ENCODE measurements at regions not wholly inside any gene's neighbourhood (a gene's known extent, or its start where the extent isn't known, plus 50 kb on each side); places are given as distances from the start of the nearest gene placed in this dataset.
"Not testable (repeated sequence)": the region's sequence is repeated elsewhere in the genome, so short reads cannot be mapped to it uniquely, and the experiment has no call there.

- DNase-seq (ENCODE audit: low read depth in 2 of 2) = no peak
Observed at GRCh38 chr13:58480061-58480460, 848.5 kb downstream of the PCDH17 start.

- DNase-seq (ENCODE audit: low read depth in 2 of 2) = no peak
Observed at GRCh38 chr13:58488251-58488650, 856.7 kb downstream of the PCDH17 start.

- no peak for DNase-seq (ENCODE audit: low read depth in 2 of 2)
Observed at GRCh38 chr13:58495668-58496067, 864.1 kb downstream of the PCDH17 start.

DNA sequence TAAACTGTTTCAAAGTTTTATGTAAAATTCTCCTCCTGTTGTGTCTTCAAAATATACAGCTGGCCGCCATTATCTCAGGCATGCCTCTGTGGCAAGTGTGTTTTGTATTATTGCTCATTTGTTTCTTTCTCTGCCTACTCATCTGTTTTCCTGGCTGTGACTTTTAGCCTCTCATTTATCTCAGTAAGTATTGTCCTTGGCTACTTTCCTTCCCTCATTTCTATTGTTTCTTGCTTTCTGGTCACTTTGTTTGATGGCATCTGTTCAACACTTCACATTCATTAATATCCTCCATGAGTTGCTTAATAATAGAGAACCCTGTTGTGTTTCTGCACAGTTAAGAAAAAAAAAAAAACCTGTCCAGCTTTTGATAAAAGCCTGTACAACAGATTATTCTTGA, 869.4 kb downstream of the PCDH17 start:
- DNase-seq (ENCODE audit: low read depth in 2 of 2) = no peak

DNA sequence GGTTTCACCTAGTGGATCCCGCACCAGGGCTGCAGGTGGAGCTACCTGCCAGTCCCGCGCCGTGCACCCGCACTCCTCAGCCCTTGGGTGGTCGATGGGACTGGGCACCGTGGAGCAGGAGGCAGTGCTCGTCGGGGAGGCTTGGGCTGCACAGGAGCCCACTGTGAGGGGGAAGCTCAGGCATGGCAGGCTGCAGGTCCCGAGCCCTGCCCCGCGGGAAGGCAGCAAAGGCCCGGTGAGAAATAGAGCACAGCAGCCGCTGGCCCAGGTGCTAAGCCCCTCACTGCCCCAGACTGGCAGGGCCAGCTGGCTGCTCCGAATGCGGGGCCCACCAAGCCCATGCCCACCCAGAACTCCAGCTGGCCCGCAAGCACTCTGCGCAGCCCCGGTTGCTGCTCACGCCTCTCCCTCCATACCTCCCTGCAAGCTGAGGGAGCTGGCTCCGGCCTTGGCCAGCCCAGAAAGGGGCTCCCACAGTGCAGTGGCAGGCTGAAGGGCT, 872.7 kb downstream of the PCDH17 start:
- not testable (repeated sequence) for DNase-seq (ENCODE audit: low read depth in 2 of 2)

DNA sequence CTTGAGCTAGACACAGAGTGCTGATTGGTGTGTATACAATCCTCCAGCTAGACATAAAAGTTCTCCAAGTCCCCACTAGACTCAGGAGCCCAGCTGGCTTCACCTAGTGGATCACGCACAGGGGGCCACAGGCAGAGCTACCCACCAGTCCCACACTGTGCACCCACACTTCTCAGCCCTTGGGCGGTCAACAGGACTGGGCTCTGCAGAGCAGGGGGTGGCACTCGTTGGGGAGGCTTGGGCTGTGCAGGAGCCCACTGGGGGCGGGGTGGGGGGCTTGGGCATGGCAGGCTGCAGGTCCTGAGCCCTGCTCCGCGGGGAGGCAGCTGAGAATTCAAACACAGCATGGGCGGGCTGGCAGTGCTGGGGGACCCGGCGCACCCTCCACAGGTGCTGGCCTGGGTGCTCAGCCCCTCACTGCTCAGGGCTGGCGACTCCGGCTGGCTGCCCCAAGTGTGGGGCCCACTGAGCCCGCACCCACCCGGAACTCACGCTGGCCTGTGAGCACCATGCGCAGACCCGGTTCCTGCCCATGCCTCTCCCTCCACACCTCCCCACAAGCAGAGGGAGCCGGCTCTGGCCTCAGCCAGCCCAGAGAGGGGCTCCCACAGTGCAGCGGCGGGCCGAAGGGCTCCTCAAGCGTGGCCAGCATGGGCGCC, 873.8 kb downstream of the PCDH17 start:
- DNase-seq (ENCODE audit: low read depth in 2 of 2) = not testable (repeated sequence)

DNA sequence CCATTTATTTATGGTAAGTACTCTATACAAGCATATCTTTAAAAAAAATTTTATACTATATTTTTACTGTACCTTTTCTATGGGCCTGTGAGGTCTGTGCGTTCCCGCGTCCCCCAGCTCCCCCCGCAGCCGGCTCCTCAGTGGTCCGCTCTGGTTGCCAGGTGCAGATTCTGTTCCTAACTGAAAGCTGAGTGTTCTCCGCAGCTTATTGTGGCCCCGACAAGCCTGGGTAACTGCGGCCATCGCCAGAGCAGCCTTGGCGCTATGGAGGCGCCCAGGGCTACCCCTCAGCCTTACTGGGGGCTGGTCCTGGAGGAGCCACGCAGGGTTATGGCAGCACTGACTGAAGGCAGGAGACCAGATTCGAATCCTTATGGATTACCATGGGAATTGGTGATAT, 896.8 kb downstream of the PCDH17 start:
- no peak for DNase-seq (ENCODE audit: low read depth in 2 of 2)

- DNase-seq (ENCODE audit: low read depth in 2 of 2) = no peak
Observed at GRCh38 chr13:58531614-58532013, 900.1 kb downstream of the PCDH17 start.

- DNase-seq (ENCODE audit: low read depth in 2 of 2) = no peak
Observed at GRCh38 chr13:58542530-58542929, 911.0 kb downstream of the PCDH17 start.

- DNase-seq (ENCODE audit: low read depth in 2 of 2) = no peak
Observed at GRCh38 chr13:58547419-58547818, 915.9 kb downstream of the PCDH17 start.

GRCh38 chr13:58566176-58566575, 934.6 kb downstream of the PCDH17 start:
- no peak for DNase-seq (ENCODE audit: low read depth in 2 of 2)

- DNase-seq (ENCODE audit: low read depth in 2 of 2) = no peak
Observed at GRCh38 chr13:58573743-58574142, 942.2 kb downstream of the PCDH17 start.

DNA sequence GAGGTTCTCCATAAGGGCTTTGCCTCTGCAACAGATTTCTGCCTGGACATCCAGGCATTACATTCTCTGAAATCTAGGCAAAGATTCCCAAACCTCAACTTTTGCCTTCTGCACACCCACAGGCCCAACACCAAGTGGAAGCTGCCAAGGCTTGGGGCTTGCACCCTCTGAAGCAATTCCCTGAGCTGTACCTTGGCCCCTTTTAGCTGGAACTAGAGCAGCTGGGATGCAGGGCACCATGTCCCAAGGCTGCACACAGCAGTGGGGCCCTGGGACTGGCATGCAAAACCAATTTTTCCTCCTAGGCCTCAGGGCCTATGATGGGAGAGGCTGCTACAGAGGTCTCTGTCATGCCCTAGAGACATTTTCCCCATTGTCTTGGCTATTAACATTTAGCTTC, 943.2 kb downstream of the PCDH17 start:
- no peak for DNase-seq (ENCODE audit: low read depth in 2 of 2)

- DNase-seq (ENCODE audit: low read depth in 2 of 2) = no peak
Observed at GRCh38 chr13:58579468-58579867, 947.9 kb downstream of the PCDH17 start.

- DNase-seq (ENCODE audit: low read depth in 2 of 2) = no peak
Observed at GRCh38 chr13:58583966-58584365, 952.4 kb downstream of the PCDH17 start.

DNA sequence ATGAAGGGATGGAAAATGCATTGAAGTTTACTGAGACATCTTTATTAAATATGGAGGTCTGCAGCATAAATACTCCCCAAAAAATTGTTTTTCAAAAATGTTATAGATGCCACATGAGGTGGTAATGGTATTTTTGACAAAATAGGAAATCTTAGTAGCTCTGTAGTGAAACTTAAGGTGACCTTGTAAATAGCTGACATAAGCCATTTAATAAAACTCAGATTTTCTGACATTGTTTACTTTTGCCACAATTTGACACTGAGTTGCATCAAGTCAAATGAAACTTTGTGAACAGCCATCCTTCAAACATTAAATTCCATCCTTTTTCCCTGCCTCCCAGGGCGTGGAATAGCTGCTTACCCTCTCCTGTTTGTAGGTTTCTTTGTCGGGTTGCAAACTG, 953.1 kb downstream of the PCDH17 start:
- DNase-seq (ENCODE audit: low read depth in 2 of 2) = no peak

DNA sequence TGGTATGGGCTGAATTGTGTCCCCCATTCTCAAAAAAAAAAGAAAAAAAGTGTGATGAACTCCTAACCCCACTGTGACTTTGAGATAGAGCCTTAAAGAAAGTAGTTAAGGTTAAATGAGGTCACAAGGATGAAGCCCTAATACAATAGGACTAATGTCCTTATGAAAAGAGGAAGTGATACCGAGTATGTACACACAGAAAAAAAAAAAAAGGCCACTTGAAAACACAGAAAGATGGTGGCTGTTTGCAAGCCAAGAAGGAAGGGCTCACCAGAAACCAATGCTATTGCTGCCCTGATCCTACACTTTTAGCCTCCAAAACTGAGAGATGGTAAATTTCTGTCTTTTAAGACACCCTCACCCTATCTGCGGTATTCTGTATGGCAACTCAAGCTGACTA, 955.6 kb downstream of the PCDH17 start:
- DNase-seq (ENCODE audit: low read depth in 2 of 2) = no peak

- no peak for DNase-seq (ENCODE audit: low read depth in 2 of 2)
Observed at GRCh38 chr13:58592052-58592451, 960.5 kb downstream of the PCDH17 start.

DNA sequence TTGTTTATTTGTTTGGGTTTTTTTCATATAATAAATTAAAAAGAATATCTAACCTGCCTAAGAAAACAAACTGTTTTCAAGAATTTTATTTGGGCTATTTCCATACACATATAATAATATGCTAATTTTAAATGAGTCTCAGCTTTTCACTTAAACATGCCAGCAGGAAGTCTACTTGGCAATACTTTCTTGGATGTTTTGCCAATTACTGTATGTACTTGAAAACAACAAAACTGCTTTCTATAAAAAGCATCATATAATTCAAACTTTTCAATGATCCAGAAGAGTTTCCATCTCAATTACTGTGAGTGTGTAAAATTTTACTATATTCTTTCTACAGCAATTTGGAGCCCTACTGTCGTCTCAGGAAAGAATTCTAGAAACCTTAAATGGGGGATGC, 961.2 kb downstream of the PCDH17 start:
- DNase-seq (ENCODE audit: low read depth in 2 of 2) = no peak

- no peak for DNase-seq (ENCODE audit: low read depth in 2 of 2)
Observed at GRCh38 chr13:58594747-58595600, 963.4 kb downstream of the PCDH17 start.

GRCh38 chr13:58597552-58597951, 966.0 kb downstream of the PCDH17 start:
- no peak for DNase-seq (ENCODE audit: low read depth in 2 of 2)

- no peak for DNase-seq (ENCODE audit: low read depth in 2 of 2)
Observed at GRCh38 chr13:58598241-58598640, 966.7 kb downstream of the PCDH17 start.

GRCh38 chr13:58611117-58611516, 979.6 kb downstream of the PCDH17 start:
- no peak for DNase-seq (ENCODE audit: low read depth in 2 of 2)
